ENCODE measurements at regions not wholly inside any gene's neighbourhood (a gene's known extent, or its start where the extent isn't known, plus 50 kb on each side); places are given as distances from the start of the nearest gene placed in this dataset.

- no peak for DNase-seq (ENCODE audit: low read depth)
These were observed 252.9 kb downstream of the SNX13 start for GRCh38 chr7:17687361-17687760.

GRCh38 chr7:17689361-17689902, 250.9 kb downstream of the SNX13 start:
- DNase-seq (ENCODE audit: low read depth): no peak

GRCh38 chr7:17690030-17690429, 250.3 kb downstream of the SNX13 start:
- DNase-seq (ENCODE audit: low read depth): peak; percentile 95

DNA sequence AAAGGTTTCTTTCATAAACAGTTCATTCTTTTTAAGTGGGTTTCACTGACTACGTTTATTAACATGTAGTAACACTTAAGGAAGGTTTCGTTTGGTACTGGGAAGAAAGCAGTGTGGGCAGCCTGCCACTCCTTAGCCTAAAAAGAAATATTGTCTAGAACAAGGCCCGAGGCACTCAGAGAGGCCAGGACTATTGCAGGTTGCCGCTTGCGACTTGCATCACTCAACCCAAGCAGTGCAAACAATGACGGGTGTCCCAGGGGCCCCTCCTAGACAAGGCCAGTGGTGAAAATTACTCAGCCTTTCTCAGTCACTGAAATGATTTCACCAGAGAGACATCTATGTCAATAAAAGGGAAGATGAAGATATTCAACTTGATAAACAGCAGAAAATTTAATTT, 243.9 kb downstream of the SNX13 start:
- DNase-seq (ENCODE audit: low read depth): peak; percentile 92

DNA sequence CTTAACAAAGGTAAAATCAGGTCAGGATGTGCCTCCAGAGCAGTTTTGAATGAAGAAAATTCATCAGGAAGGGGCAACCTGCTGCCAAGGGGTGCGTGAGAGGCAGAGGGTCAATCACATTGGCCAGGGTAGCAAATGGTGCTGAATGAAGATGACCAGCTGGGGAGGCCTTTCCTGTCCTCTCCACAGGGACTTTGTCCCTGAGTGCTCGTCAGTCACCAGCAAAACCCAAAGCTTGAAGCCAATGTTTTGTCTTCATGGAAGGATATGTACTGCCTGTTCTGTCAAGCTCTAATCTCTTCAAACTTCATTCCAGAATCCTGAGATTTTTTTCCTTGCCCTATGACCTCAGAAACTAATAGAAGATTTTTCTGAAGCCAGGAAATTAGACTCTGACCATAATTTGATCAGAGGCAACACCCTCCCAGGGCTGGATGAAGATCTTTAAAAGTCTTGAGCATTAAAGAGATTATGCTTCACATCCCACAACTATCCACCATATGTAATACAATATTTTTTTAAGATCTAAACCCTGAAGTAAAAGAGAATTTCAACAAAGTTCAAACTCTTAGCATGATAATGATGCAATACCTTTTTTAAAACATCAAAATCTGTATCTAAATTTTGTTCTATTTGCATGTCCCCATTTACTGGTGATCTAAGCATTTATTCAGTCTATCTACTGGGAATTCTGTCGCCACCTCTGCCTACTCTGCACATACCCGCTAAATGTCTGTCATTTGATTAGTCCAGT, 243.0 kb downstream of the SNX13 start:
- no peak for DNase-seq (ENCODE audit: low read depth)

- DNase-seq (ENCODE audit: low read depth): no peak
These were observed 240.6 kb downstream of the SNX13 start for GRCh38 chr7:17699696-17700095.

DNA sequence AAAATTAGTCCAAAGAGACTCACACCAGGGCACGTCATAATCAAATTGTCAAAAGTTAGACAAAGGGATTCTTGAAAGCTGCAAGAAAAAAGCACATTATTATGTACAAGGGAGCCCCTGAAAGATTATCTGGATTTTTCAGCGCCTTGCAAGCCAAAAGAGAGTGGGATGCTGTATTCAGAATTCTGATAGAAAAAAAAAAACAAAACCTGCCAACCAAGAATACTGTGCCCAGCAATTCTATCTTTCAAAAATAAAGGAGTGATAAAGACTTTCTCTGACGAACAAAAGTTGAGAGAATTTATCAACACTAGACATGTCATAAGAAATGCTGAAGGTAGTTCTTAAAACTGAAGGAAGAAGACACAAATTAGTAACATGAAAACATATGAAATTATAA, 240.2 kb downstream of the SNX13 start:
- DNase-seq (ENCODE audit: low read depth): no peak

GRCh38 chr7:17706275-17706674, 234.0 kb downstream of the SNX13 start:
- no peak for DNase-seq (ENCODE audit: low read depth)

DNA sequence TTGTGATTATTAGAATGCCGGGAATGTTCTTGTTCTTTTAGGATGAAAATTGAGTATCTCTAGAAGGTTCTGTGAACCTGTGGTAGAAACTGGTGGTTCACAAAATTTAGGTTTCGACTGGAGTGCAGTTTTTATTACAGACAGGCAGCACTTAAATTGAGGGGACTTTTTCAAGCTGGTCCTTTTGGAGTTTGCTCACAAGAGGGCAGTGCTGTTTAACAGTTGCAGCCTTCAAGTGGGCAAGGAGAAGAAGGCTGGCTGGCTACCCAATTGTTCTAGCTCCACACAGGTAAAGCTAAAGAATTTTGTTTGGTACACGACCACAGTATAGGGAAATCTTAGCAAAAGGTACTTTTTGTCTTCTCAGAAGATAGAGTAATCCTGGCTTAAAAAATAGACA, 233.6 kb downstream of the SNX13 start:
- peak; percentile 78 for DNase-seq (ENCODE audit: low read depth)

DNA sequence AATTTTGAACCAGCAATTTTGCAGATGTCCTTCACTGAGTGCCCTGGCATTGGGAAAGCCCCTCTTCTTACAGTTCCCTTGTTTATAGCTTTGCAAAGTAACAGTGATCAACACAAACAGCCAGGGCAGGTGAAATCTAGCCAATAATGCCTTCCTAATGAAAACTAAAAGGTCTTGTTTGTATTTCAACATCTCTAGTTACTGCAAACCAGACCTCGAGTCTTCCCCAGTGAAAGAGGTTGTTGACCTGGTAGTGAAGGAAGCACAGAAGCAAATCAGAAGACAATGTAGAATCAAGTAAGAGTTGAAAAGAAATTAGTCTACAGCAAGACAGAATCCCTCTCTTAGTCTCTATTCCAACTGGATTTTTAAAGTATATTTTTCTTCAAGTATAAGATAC, 231.2 kb downstream of the SNX13 start:
- DNase-seq (ENCODE audit: low read depth): no peak

GRCh38 chr7:17709599-17709998, 230.7 kb downstream of the SNX13 start:
- no peak for DNase-seq (ENCODE audit: low read depth)

DNA sequence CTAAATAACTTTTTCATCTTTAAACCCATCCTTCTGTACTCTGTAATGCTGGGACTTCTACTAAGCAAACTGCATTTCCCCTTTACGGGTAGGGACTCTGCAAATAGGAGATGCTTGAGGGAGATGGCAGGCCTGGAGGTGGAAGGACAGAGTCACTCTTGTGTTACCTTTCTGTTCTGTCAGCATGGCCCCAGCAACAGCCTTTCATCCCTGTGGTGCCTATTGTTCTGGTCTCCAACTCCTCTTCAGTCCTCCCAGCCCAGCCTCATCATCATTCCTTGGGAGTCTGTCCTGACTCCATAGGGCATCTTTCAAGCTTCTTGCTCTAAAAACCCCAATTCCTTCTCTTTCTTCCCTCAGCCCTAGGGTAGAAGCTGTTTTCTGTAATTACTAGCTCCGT, 230.0 kb downstream of the SNX13 start:
- DNase-seq (ENCODE audit: low read depth): no peak

DNA sequence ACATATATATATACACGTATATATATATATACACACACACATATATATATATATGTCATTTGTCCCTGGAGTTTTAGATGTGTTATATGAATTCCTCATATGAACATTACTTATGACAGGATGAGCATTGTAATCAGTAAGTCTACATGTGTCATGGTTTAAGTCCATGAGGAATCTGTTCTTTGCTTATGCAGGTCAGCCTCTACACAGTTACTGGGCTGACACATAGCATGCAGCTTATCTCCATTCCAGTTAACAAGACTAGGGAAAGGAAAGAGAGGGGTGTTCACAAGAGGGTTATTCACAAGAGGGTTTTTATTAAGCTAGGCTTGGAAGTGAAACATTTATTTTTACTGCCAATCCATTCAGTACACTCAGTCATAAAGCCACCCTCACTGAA, 226.7 kb downstream of the SNX13 start:
- DNase-seq (ENCODE audit: low read depth): no peak

GRCh38 chr7:17716816-17717215, 223.5 kb downstream of the SNX13 start:
- no peak for DNase-seq (ENCODE audit: low read depth)

- DNase-seq (ENCODE audit: low read depth): no peak
These were observed 220.3 kb downstream of the SNX13 start for GRCh38 chr7:17719998-17720397.

- no peak for DNase-seq (ENCODE audit: low read depth)
These were observed 218.5 kb downstream of the SNX13 start for GRCh38 chr7:17721736-17722285.

DNA sequence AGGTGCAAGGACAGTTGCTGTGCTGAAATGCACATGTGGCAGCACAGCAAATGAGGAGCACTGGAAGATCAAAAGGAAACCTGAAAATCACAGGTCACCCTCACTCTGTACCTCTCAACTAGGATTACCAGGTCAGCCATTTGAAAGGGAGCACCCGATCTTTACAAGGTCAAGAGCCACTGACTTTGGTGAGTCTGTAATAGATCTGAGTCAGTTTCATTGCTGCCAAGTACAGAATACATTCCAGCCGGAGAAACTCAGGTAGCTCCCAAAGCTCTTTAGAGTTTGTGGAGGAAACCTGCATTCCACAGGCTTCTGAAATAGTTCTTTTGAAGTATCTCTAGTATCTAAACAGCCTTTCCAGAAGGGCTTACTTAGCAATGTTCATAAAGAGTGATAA, 217.5 kb downstream of the SNX13 start:
- DNase-seq (ENCODE audit: low read depth): no peak

DNA sequence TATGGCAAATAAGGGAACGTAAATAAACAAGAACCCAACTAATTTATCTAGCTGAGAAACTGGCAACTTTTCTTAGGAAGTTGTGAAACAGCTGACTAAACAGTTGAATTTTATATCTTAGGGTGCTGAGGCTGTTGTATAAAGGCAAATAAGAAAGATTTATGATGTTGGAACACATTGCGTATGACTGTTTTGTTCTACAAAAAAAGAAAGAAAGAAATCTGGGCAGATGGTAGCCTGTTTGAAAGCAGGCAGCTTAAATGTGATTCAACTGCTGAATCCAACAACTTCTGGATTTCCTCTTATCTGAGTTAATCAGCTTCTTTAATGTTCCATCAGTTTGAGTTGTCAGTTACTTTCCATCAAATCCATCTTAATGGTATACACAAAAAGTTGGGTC, 214.5 kb downstream of the SNX13 start:
- peak; percentile 50 for DNase-seq (ENCODE audit: low read depth)

- DNase-seq (ENCODE audit: low read depth): no peak
These were observed 208.2 kb downstream of the SNX13 start for GRCh38 chr7:17732083-17732482.

All from LHCN-M2 (cell line).